SK-MEL-5 (cell line): ENCODE measurements at regions not wholly inside any gene's neighbourhood (a gene's known extent, or its start where the extent isn't known, plus 50 kb on each side); places are given as distances from the start of the nearest gene placed in this dataset.

ENCODE experiments used
- DNase-seq: peaks from one replicate; pipeline ENCODE4 v3.0.0-alpha.2; 2016; ENCODE audit warnings: low read depth, low spot score
- in situ Hi-C: cut with HindIII; loops from 2 replicates; pipeline ENCODE4 v1.10.0; 2016; ENCODE audit warnings: low sequenced_read_pairs, high pct_unique_total_duplicates, low pct_unique_long_range_greater_than_20kb

- in situ Hi-C loops = no loop called here
- no peak for DNase-seq
These were observed 73.0 kb upstream of the ITGA6 start for GRCh38 chr2:172354347-172354746.

- in situ Hi-C loops = no loop called here
These were observed 69.9 kb upstream of the ITGA6 start for GRCh38 chr2:172357442-172357841.

GRCh38 chr2:172358691-172359556 lies 68.5 kb upstream of the ITGA6 start:
- DNase-seq = no peak
- in situ Hi-C loops = no loop called here

More at GRCh38 chr2:172357442-172357841, 69.9 kb upstream of the ITGA6 start:
- DNase-seq = no peak

- in situ Hi-C loops = no loop called here
- DNase-seq = no peak
These were observed 66.0 kb upstream of the ITGA6 start for GRCh38 chr2:172361360-172361759.

GRCh38 chr2:172361840-172362239 lies 65.5 kb upstream of the ITGA6 start:
- DNase-seq = no peak
- in situ Hi-C loops = no loop called here

DNA sequence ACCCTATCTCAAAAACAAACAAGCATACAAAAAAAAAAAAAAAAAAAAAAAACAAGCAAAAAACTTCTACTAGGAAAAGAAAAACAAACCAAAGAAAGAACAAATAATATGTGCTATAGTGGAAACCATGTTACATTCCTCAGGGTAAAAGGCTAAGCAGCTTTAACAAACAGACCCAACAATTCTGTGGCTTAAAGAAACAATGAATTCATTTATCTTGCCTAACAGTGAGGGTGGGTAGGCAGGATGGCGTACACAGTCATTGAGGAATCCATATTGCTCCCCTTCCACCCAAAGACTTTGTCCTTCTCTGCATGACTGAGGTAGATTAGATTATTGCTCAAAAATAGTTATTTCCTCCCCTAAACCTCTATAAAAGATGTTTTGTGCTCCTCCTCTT lies 63.1 kb upstream of the ITGA6 start:
- in situ Hi-C loops = no loop called here
- DNase-seq = peak; percentile 35

DNA sequence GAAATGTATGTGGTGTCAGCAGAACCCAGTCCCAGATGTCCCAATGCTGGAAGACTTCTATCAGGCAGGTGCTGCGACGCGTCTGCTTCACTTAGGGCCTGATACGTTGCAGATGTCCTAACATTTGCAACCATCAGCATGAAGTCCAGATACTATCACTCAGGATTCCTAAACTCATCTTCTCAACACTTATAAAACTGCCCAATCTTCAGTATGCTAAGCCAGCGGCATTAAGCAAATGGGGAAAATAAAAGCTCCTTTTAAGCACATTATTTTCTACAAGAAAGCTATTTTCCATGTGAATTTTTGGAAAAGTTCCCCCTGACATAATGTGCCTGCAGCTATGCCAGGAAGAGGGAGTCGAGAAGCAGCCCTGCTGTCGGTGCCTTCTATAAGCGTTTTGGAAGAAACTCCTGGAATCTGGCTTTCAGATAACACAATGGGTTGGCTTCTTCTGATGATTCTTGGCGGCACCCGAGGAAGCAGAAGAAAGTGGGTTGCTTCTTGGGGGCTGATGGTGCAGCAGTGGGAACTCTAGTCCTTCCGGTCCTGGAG lies 60.7 kb upstream of the ITGA6 start:
- DNase-seq = no peak
- in situ Hi-C loops = no loop called here

- in situ Hi-C loops = no loop called here
- DNase-seq = peak; percentile 26
These were observed 56.4 kb upstream of the ITGA6 start for GRCh38 chr2:172370821-172371455.

- in situ Hi-C loops = no loop called here
- DNase-seq = no peak
These were observed 55.0 kb upstream of the ITGA6 start for GRCh38 chr2:172372436-172372835.

GRCh38 chr2:172373076-172373475 lies 54.3 kb upstream of the ITGA6 start:
- DNase-seq = no peak
- in situ Hi-C loops = no loop called here

- DNase-seq = no peak
These were observed 53.6 kb upstream of the ITGA6 start for GRCh38 chr2:172373766-172374165.

DNA sequence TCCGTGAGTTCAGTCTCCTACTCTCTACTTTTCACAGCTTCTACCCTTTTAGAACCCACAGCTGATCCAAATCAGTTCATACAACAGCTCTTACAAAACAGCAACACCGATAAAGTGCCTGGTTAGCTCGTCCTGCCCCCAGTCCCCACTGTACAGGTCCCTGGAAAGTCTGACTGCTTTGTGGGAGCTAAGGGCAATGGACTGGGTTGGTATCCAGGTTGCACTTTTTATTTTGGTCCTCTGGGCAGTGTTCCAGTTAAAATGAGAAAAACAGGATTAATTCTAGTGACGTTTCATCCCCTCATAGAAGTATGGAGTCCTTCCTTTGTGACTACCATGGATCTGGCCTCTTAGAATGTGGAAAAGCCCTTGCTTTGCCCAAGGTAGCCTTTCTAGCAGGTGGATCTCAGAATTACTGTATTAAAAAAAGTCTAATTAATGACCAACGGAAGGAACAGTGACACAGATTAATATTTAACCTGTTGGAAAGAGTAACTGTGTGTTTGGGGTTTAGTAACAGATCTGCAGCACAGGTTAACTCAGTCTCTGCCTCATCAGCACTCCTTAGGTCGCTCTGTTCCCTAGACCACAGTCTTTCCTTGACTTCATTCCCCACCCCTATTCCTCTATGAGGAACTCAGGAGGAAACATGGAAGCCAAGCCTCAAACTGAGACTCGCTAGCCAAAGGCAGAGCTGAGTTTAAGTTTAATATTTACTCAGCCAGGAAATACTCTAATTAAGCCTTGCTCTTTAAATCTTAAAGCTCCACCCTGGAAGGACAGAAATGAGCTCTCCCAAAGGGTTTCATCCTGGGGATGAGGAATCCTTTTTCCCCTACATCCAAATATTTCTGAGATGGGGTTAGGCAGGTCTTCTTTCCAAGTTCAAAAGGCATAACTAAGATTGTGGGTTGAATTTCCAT lies 52.8 kb upstream of the ITGA6 start:
- no peak for DNase-seq
- in situ Hi-C loops = no loop called here

More at GRCh38 chr2:172373766-172374165, 53.6 kb upstream of the ITGA6 start:
- in situ Hi-C loops = no loop called here

- no peak for DNase-seq
- in situ Hi-C loops = no loop called here
These were observed 52.1 kb upstream of the ITGA6 start for GRCh38 chr2:172375251-172375650.

- in situ Hi-C loops = no loop called here
- DNase-seq = no peak
These were observed 51.4 kb upstream of the ITGA6 start for GRCh38 chr2:172376016-172376415.

- in situ Hi-C loops = no loop called here
These were observed 50.8 kb upstream of the ITGA6 start for GRCh38 chr2:172376505-172377125.

DNA sequence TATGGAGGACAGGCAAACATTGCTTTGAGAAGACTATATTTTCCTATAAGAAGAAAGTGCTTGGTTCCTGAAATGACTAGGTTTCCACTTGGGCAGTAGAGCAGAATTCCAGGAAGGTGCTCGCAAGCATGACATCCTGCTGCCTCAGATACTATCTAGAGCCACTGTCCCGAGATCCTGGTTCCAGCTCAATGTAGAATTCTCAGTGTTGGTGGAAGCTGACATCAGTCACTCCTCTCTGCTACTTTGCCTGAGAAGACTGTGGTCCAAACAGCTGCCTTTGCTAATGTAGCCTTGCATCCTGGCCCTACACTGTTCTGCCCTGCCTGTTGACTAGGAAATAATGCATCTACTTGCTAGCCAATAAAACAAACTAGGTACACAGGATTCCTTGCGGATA lies 50.0 kb upstream of the ITGA6 start:
- in situ Hi-C loops = no loop called here
- no peak for DNase-seq

More at GRCh38 chr2:172376505-172377125, 50.8 kb upstream of the ITGA6 start:
- DNase-seq = no peak
